GM12864 (cell line): ENCODE measurements at regions not wholly inside any gene's neighbourhood (a gene's known extent, or its start where the extent isn't known, plus 50 kb on each side); places are given as distances from the start of the nearest gene placed in this dataset.

ENCODE experiments used
- DNase-seq: peaks from one replicate; pipeline ENCODE4 v3.0.0-alpha.2; 2011; ENCODE audit warnings: low read depth
- H3K4me3 ChIP-seq: 2 replicates; pipeline ENCODE4 v1.5.1; 2011; ENCODE audit warnings: mild to moderate bottlenecking, low read depth, low read length, control low read depth
- CTCF ChIP-seq: IDR thresholded peaks from 2 replicates; pipeline ENCODE4 v1.5.1; 2011; ENCODE audit warnings: low read depth, mild to moderate bottlenecking, moderate library complexity, low read length, control low read depth, inconsistent platforms; ENCODE audit errors: missing control alignments

DNA sequence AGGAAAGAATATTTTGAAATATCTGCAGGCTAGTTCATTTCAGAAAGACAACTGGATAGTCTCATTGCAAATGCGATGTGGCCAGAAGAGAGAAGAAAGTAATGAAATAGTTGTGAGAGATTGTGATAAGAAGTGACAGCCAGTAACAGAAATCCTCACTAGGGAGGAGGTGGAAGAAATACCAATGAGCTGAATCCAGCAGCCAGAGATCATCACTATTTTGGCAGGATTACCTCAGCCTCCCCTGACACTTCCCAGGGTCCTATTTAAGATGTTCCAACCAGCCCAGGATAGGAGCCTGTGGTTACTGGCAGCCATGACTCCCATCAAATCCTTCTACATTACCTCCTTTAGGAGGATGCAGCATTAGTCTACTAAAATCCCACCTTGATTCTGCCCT, 76.7 kb upstream of the ARHGAP24 start:
- no peak overlapping the region for H3K4me3 ChIP-seq
- TF ChIP-seq CTCF = no peak
- DNase-seq = no peak

- no peak overlapping the region for H3K4me3 ChIP-seq
- no peak for TF ChIP-seq CTCF
- DNase-seq = peak; percentile 24
Measured at GRCh38 chr4:85399270-85399669, 75.7 kb upstream of the ARHGAP24 start.

DNA sequence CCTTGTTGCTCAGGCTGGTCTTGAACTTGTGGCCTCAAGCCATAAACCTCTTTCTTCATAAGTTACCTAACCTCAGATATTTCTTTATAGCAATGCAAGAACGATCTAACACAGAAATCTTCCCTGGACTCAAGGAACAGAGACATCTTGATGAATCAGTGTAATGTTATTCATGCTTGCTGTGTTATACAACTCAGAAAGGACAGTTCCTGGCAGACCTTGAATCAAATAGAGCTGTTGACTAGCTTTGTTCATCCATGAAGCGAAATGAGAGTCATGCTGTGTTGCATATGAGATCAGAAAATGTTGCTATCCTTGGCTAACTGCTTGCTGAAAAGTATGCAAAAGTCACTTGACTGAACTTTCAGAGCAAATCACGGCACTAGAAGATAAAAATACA, 72.6 kb upstream of the ARHGAP24 start:
- no peak for TF ChIP-seq CTCF
- H3K4me3 ChIP-seq = no peak overlapping the region
- no peak for DNase-seq

DNA sequence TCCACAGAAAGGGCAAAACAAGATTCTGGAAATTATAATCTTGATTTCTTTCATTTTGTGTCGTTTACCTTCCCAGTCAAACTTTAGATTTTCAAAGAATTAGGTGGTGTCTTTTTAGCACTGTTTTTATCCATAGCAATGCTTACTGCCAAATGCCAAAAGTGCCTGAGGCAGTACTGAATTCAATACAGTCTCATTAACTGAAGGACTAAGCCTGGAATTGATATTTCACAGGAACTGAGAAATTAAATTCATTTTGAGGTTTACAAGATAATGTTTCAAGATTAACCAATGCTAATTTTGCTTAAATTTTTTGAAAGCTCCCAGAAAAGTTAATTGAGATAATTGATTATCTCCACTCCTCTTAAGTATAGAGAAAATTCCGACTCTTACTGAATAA, 68.8 kb upstream of the ARHGAP24 start:
- no peak overlapping the region for H3K4me3 ChIP-seq
- TF ChIP-seq CTCF = no peak
- DNase-seq = no peak

GRCh38 chr4:85407546-85407945, 67.4 kb upstream of the ARHGAP24 start:
- no peak for DNase-seq
- no peak overlapping the region for H3K4me3 ChIP-seq
- no peak for TF ChIP-seq CTCF

DNA sequence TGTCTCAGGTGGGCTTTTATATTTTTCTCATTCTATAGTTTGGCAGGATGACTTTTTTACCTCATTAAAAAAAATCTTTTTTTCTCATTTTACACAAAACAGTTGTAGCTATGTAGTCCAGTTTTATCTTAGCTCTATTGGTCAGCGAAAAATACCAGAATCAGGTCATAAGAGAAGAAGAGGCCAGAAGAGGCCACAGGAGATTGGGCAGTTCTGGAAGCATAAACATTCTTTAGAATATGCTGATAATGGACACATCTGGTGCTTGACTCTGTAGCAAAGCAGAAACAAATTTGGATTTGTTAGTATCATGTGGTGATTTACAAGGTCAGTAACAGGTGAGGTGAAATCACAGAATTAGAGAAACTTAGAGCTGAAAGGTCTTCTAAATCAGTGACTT, 66.6 kb upstream of the ARHGAP24 start:
- TF ChIP-seq CTCF = no peak
- no peak overlapping the region for H3K4me3 ChIP-seq
- no peak for DNase-seq

DNA sequence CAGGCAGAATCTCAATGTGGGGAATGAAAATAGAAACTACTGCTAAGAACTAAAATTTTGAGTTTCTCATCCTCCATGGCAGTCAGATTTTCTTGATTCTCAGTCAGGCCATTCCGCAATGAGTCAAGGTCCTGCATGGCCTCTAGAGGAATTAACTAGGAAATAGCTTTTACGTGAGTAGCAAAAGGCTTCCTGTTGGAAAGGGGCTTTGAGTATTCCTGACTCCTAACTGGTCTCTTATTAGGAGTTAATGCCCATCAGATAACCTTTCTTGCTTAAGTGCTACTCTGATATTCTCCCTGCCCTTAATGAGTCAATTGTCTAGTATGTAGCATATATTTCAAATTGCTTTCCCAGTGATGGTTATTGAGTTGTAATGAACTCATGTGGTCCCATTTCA, 65.7 kb upstream of the ARHGAP24 start:
- H3K4me3 ChIP-seq = no peak overlapping the region
- TF ChIP-seq CTCF = no peak
- no peak for DNase-seq
